ENCODE measurements at regions not wholly inside any gene's neighbourhood (a gene's known extent, or its start where the extent isn't known, plus 50 kb on each side); places are given as distances from the start of the nearest gene placed in this dataset.

DNA sequence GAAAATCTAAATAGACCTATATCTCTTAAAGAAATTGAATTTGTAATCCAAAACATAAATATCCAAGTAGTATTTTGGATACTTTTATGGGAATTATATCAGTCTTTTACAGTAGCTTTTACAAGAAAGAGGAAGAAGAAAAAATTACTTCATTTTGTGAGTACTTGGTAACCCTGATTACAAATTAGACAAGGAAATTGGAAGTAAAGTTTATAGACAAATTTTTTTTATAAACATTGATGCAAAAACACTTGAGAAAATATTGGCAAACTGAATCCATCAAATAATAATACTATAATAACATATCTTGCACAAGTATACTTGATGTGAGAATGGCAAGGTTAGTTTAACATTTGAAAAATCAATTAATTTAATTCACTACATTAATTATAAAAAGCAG is 954.1 kb upstream of the MIR17HG start:
- DNase-seq (ENCODE audit: low read depth in 2 of 2), result no peak

- DNase-seq (ENCODE audit: low read depth in 2 of 2), result no peak
These were observed 952.1 kb upstream of the MIR17HG start for GRCh38 chr13:90395348-90395747.

DNA sequence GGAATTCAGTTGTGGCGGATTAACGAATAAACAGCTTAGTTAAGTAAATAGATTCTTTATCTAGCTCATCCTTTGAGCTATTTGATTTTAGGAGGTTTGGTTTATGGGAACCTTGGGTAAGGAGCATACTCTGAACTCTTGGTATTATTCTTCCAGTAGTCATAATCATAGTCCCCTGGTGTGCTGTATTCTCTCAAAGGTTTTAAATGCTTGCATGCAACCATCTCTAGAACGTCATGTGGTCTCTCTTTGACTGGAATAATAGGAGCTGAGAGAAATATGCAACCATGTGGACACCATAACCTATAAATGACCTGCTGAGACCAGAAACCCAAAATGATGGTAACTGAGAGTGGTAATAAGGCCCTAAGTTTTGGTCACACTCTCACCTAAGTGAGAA is 951.6 kb upstream of the MIR17HG start:
- no peak for DNase-seq (ENCODE audit: low read depth in 2 of 2)

DNA sequence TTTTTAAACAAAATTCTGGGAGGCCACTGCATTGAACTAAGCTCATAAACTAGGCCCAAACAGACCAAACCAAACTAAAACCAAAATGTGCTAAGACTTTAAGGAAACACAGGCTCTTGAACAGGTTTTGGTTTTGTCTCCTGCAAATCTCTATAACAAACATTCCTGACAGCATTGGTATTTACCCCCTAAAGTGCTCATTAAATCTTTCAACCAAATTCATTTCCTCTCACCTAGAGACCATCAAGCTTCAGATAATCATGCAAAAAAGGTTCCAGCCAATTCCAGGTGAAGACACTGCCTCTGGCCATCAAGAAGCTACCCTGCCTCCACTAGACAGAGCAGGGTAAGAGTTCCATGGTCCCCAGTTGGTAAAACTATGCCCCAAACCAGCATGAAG is 951.2 kb upstream of the MIR17HG start:
- DNase-seq (ENCODE audit: low read depth in 2 of 2), result no peak

DNA sequence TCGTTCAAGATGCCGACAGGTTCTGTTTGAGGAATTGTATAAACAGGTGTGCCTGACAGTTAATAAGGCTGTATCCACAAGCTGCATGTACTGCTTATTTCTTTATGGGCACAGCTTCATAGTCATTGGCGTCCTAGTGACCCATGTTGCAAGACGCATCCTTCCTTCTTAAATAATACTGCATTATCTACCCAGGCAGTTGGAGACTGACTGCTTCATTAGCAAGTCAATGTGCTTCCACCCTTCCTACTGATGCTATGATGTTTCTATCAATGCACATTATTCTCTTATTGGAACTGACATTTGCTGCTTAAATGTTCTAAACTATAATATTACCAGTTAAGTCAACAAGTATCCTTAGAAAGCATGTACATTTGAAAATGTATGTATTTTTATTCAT is 950.0 kb upstream of the MIR17HG start:
- no peak for DNase-seq (ENCODE audit: low read depth in 2 of 2)

DNA sequence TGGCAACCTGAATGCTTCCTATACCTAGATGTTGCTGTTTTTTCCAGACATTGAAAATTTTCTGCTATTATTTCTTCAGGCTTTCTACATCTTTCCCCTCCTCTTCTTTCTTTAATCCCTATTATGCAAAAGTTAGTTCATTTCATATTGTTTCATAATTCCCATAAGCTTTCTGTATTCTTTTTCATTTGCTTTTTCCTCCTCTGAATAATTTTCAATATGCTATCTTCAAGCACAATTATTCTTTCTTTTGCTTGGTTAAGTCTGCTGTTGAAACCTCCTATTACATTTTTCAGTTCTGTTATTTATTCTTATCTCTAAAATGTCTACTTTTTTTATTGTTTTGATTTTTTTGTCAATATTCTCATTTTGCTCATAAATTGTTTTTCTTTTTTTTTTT is 947.1 kb upstream of the MIR17HG start:
- DNase-seq (ENCODE audit: low read depth in 2 of 2), result no peak

DNA sequence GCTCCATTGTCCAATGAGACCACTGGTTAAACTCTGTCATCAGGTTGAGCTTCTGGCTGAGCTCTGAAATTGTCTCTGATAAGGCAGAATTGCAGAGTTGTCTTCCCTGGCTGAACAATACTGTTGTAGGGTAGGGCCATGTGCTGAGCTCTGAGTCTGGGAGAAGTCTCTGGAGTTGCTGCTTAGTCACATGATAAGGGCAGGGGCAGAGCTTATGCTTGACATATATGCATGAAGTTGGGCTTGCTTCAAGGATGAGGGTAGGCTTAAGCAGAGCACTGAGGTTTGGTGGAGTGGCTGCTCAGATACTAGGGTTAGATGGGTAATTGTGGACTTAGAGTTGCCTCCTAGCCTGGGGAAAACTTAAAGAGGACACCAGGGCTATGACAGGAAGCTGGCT is 946.3 kb upstream of the MIR17HG start:
- DNase-seq (ENCODE audit: low read depth in 2 of 2), result no peak

GRCh38 chr13:90402102-90402501 is 945.4 kb upstream of the MIR17HG start:
- no peak for DNase-seq (ENCODE audit: low read depth in 2 of 2)

GRCh38 chr13:90402613-90403012 is 944.9 kb upstream of the MIR17HG start:
- peak in 1 of 2 experiments; percentile 5 for DNase-seq (ENCODE audit: low read depth in 2 of 2)

GRCh38 chr13:90403330-90404082 is 944.0 kb upstream of the MIR17HG start:
- no peak for DNase-seq (ENCODE audit: low read depth in 2 of 2)

- no peak for DNase-seq (ENCODE audit: low read depth in 2 of 2)
These were observed 942.2 kb upstream of the MIR17HG start for GRCh38 chr13:90405301-90405700.

GRCh38 chr13:90412980-90413379 is 934.5 kb upstream of the MIR17HG start:
- DNase-seq (ENCODE audit: low read depth in 2 of 2), result no peak

GRCh38 chr13:90413548-90413947 is 933.9 kb upstream of the MIR17HG start:
- DNase-seq (ENCODE audit: low read depth in 2 of 2), result no peak

DNA sequence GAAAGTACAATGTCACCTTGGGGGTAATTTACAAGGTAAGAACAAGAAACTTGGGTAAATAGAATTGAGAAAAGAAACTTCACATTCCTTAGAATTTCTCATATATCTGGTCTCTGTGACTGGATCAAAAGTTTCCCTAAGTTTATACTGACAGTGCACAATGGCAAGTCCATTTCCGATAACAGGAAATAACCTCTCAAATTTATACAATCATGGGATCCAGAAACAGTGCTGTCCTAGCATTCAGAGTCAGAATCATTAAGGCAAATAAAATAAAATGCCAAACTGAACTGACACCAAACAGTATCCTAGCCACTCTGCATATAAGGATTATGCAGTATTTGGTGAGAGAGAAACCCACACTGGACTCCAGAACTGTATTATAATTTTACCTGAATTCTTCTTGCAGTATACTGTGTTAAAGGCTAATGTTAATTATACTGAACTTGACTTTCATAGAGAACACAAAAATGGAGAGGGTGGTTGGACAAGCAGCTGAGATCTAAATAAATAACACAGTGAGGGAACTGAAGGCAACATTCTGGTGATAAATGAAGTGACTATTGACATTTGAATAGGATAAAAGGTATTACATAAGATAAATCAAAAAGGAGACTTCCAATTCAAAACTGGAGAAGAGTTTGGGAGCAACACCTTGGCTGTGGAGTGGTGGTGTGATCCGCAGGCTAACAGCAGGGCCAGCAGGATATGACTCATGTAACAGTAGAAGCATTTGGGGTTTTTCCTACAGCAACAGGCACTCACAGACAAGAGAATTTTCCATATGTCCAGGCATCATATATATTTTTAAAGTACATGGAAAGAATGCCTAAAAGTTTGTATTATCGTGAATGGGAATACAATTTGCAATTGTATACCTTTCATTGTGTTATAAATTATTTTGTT is 932.5 kb upstream of the MIR17HG start:
- peak; percentile 27 to 29 for DNase-seq (ENCODE audit: low read depth in 2 of 2)

DNA sequence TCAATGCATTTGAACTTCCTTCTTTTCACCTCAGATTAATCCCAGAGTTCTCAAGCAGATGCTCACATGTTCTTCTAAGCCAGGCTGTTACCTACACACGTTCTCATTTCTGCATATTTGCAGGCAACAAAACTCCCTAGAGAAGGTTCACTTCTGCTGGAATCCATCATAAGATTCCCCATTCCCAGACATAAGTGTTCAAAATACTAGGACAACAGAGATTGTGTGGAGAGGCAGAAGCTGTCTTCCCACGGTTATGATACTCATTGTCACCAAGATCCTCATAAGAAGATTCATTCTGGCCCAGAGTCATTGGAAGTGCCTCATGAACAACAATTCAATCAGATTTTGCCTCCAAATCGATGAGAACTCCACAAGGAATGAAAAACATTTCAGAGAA is 931.6 kb upstream of the MIR17HG start:
- no peak for DNase-seq (ENCODE audit: low read depth in 2 of 2)

GRCh38 chr13:90416519-90416918 is 931.0 kb upstream of the MIR17HG start:
- peak; percentile 38 to 42 for DNase-seq (ENCODE audit: low read depth in 2 of 2)

DNA sequence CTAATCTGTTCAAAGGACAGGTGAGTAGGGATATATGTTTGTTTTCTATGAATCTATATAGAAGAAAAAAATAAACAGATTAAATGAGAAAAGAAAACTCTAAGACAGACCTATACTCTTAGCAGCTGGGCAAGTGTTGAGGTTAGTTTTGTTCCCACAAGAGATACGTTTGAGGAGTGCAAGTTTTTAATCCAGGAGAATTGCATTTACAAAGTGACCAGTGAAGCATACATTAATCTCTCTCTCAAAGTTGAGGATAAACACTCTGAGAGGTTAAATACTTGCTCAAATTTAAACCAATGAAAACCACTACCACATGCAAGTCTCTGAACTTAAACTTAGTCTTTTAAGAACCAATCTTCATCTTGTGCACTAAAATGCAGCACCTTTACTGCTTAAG is 930.5 kb upstream of the MIR17HG start:
- DNase-seq (ENCODE audit: low read depth in 2 of 2), result no peak

GRCh38 chr13:90420683-90421082 is 926.8 kb upstream of the MIR17HG start:
- DNase-seq (ENCODE audit: low read depth in 2 of 2), result no peak

DNA sequence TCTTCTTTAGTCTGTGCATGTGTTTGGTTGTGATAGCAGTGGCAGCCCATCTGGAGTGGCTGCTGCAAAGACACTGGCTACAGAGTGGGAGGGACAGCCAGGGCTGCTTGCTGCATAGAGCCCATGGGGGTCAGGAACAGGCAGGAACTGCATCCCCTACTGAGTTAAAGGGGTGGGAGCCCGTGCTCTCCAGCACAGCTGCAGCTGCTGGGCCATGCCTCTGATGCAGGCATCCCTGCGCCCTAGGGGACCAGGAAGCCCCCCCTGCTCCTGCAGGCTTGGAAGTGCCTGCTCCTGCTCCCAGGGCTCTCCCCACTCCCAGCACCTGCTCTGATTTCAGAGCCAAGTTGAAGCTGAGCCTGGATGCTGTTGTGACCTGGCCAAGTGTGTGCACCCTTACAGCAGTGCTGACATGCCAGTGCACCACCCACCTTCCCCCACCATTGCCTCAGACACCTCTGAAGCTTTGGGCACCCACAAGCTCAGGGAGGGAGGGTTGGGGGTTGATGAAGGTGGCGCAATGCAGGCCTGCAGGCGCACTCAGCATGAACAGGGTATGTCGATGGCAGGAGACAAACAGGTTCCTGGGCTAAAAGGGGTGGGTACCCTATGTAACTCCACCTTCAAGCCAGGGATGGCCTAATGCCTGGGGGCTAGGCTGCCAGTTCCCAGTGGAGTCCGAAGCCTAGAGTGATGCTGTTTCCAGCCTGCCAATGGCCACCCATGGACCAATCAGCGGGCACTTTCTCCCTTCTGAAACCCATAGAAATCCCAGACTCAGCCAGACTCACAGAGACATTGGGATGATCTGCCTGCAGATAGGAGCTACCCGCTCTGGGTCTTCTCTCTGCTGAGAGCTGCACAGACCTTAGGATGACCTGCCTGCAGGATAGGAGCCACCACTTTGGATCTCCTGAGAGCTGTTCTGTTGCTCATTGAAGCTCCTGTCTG is 919.9 kb upstream of the MIR17HG start:
- DNase-seq (ENCODE audit: low read depth in 2 of 2), result no peak

- no peak for DNase-seq (ENCODE audit: low read depth in 2 of 2)
These were observed 918.8 kb upstream of the MIR17HG start for GRCh38 chr13:90428522-90429210.

GRCh38 chr13:90430127-90430526 is 917.4 kb upstream of the MIR17HG start:
- DNase-seq (ENCODE audit: low read depth in 2 of 2), result no peak
